K562 (cell line): ENCODE measurements at regions not wholly inside any gene's neighbourhood (a gene's known extent, or its start where the extent isn't known, plus 50 kb on each side); places are given as distances from the start of the nearest gene placed in this dataset.

Experiments used
- CBX1 ChIP-seq: sonication (generic); IDR thresholded peaks from 2 replicates; pipeline ENCODE4 v1.6.1; 2016; ENCODE audit warnings: antibody characterized with exemption, low read depth, mild to moderate bottlenecking
- DIDO1 ChIP-seq: fragments of 450-650 bp; IDR thresholded peaks from 2 replicates; pipeline ENCODE4 v1.6.1; 2016; ENCODE audit warnings: low read depth, missing biosample characterization, missing genetic modification characterization
- NKRF ChIP-seq: fragments of 450-650 bp; IDR thresholded peaks from 2 replicates; pipeline ENCODE4 v1.6.1; 2016; ENCODE audit warnings: borderline replicate concordance
- POLR2A ChIP-seq: fragments of 450-650 bp; conservative IDR thresholded peaks from 2 replicates; pipeline ENCODE4 v1.6.1; 2016
- SOX6 ChIP-seq: fragments of 450-650 bp; IDR thresholded peaks from 2 replicates; pipeline ENCODE4 v1.6.1; 2014; ENCODE audit warnings: mild to moderate bottlenecking
- SP1 ChIP-seq: sonication (generic); formaldehyde crosslinking; IDR thresholded peaks from 2 replicates; pipeline ENCODE4 v1.8.1; 2022; ENCODE audit warnings: mild to moderate bottlenecking, missing genetic modification reagents
- TAL1 ChIP-seq: fragments of 450-650 bp; IDR thresholded peaks from 2 replicates; pipeline ENCODE4 v1.6.1; 2016; ENCODE audit warnings: mild to moderate bottlenecking
- TARDBP ChIP-seq: fragments of 450-650 bp; IDR thresholded peaks from 2 replicates; pipeline ENCODE4 v1.6.1; 2016
- TCF3 ChIP-seq: sonication (generic); formaldehyde crosslinking; IDR thresholded peaks from 2 replicates; pipeline ENCODE4 v1.4.0; 2020; ENCODE audit warnings: mild to moderate bottlenecking, missing genetic modification reagents
- TOE1 ChIP-seq, 2 experiments: fragments of 450-650 bp in 1 of 2; sonication (generic) in 1 of 2; formaldehyde crosslinking in 1 of 2; IDR thresholded peaks; 2 replicates each; pipeline versions ENCODE4 v1.7.1 to v1.8.0; 2016 to 2022; ENCODE audit warnings: borderline replicate concordance in 2 of 2, mild to moderate bottlenecking in 2 of 2, antibody characterized with exemption in 1 of 2, inconsistent platforms in 1 of 2, low read depth in 1 of 2, missing genetic modification reagents in 1 of 2, moderate library complexity in 1 of 2
- ZBTB49 ChIP-seq: sonication (generic); formaldehyde crosslinking; IDR thresholded peaks from 2 replicates; pipeline ENCODE4 v1.8.0; 2022; ENCODE audit warnings: missing genetic modification reagents, mild to moderate bottlenecking, borderline replicate concordance

DNA sequence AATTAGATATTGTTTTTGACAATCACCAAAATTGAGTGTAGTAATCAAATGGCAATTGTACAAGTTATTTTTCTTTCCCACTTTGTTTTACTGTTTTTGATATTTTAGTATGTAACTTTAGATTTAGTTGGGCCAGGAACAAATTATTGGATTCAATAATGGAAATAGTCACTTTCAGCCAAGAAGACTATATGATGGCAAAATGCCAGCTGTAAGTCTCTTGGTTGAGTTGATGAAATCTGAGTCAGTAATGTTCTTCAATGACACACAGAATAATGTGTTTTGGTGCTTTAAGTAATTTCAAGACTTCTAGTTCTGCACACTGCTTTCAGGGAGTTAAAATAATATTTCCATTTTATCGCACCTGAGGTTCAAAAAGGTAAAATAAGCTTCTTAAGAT lies 2022.0 kb upstream of the CELF4 start:
- no peak for TF ChIP-seq TCF3 (CRISPR knock-in tag)
- no peak for TF ChIP-seq SP1 (CRISPR knock-in tag)
- no peak for TF ChIP-seq TOE1 (IDR thresholded peaks at IDR 0.05; ENCODE audit: borderline replicate concordance)
- TF ChIP-seq TOE1 (CRISPR knock-in tag; IDR thresholded peaks at IDR 0.05; ENCODE audit: borderline replicate concordance, low read depth) = no peak
- no peak for TF ChIP-seq ZBTB49 (CRISPR knock-in tag)
- TF ChIP-seq SOX6 = no peak
- TF ChIP-seq TARDBP = no peak
- TF ChIP-seq CBX1 = no peak
- no peak for TF ChIP-seq NKRF
- TF ChIP-seq POLR2A = no peak
- TF ChIP-seq TAL1 = no peak
- no peak for TF ChIP-seq DIDO1 (tag)
